Astrocyte of the spinal cord (primary cell): ENCODE measurements at regions not wholly inside any gene's neighbourhood (a gene's known extent, or its start where the extent isn't known, plus 50 kb on each side); places are given as distances from the start of the nearest gene placed in this dataset.

Experiments
- DNase-seq: peaks from one replicate; pipeline ENCODE4 v3.0.0; 2011; ENCODE audit warnings: low read depth, low spot score
- H3K4me3 ChIP-seq: 2 replicates; pipeline ENCODE4 v1.5.1; 2011; ENCODE audit warnings: low read depth, mild to moderate bottlenecking, low read length, moderate library complexity
- in situ Hi-C: cut with HindIII; loops from 2 replicates; pipeline ENCODE4 v1.10.0; 2017; ENCODE audit warnings: low sequenced_read_pairs
- TF ChIP-seq, protein P1 (sequence below): IDR thresholded peaks from 2 replicates; pipeline ENCODE4 v1.5.1; 2012; ENCODE audit warnings: low read depth, mild to moderate bottlenecking, low read length, inconsistent platforms

DNA sequence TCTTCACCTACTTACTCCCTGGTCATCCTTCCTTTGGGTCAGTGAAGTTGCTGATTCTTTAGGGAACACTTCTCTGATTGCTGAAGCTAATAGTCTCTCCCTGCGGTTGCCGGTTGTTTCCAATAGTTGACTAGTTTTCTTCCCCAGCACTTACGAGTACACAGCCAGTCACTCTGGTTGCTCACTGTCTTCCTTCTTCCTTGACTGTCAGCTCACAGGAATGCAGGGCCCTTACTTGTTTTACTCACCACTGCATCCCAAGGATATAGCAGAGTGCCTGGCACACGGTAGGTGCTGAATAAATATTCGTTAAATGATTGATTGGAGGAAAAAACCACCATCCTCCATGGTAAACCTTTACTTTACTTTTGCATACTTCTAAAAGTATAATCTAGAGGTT lies 345.0 kb downstream of the QKI start:
- H3K4me3 ChIP-seq, result no peak overlapping the region
- in situ Hi-C loops, result no loop called here
- TF ChIP-seq, protein P1, sequence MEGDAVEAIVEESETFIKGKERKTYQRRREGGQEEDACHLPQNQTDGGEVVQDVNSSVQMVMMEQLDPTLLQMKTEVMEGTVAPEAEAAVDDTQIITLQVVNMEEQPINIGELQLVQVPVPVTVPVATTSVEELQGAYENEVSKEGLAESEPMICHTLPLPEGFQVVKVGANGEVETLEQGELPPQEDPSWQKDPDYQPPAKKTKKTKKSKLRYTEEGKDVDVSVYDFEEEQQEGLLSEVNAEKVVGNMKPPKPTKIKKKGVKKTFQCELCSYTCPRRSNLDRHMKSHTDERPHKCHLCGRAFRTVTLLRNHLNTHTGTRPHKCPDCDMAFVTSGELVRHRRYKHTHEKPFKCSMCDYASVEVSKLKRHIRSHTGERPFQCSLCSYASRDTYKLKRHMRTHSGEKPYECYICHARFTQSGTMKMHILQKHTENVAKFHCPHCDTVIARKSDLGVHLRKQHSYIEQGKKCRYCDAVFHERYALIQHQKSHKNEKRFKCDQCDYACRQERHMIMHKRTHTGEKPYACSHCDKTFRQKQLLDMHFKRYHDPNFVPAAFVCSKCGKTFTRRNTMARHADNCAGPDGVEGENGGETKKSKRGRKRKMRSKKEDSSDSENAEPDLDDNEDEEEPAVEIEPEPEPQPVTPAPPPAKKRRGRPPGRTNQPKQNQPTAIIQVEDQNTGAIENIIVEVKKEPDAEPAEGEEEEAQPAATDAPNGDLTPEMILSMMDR, result no peak
- DNase-seq, result no peak

DNA sequence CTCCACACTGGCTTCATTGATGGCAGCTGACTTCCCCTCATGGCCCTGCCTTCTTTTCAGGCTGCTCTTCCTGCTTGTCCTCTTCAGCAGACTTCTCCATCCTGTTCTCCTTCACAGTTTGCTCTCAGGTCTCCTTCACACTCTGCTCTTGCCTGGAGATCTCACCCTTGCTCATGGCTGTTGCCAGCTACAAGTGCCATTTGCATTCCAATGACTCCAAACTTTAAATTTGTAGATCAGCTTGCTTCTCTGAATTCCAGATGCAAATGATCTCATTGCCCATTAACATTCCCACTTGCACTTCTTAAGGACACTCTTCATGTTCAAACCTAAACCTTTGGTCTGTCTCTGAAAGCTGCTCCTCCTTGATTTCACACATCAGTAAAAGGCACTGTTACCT lies 343.0 kb downstream of the QKI start:
- no peak for DNase-seq
- no peak overlapping the region for H3K4me3 ChIP-seq
- in situ Hi-C loops, result no loop called here
- TF ChIP-seq, protein P1, result no peak

DNA sequence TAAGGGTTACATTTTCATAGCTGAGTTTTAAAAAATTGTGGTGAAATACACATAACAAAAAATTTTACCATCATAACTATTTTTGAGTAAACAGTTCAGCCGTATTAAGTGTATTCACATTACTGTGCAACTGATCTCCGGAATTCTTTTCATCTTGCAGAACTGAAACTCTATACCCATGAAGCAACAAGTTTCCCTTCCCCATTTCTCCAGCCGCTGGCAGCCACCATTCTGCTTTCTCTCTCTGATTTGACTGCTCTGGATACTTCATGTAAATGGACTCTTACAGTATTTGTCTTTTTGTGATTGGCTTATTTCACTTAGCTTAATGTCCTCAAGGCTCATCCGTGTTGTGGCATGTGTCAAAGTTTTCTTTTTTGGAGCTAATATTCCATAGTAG lies 341.6 kb downstream of the QKI start:
- TF ChIP-seq, protein P1, result no peak
- DNase-seq, result no peak
- H3K4me3 ChIP-seq, result no peak overlapping the region
- in situ Hi-C loops, result no loop called here

DNA sequence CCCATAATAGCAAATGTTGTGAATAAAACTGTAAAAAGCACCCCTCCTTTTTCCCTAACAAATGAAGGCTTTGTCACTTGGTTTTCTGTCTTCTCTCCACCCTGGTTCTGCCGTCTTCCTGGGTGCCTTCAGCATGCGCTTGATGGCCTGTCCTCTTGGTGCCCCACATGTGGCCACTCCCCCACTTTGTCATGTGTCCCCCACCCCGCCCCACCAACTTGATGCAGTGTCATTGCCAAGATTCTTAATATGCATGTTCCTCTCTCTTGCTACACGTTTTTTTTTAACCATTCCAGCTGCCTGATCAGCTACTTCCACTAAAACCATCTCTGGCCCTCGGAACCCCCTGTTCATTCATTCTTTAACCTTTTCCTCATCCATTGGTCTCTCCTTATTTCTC lies 340.3 kb downstream of the QKI start:
- TF ChIP-seq, protein P1, result no peak
- no peak for DNase-seq
- H3K4me3 ChIP-seq, result no peak overlapping the region
- in situ Hi-C loops, result no loop called here

DNA sequence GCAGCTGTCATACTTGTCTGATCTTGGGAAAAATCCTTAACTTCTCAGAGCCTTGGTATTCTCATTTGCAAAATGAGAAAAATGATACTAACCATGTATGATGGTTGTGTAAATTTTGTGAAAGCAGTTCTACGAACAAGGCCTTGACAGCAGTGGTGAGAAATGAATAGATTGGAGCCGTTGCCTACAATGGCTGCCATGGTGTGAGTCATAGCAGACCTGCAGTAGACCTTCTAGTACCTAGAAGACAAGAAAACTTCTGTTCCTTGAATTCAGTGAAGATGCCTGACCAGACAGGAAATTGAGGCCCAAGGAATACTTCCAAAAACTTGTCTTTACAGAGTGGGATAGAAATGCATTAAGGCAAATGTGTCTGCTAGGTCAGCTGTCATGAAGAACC lies 338.9 kb downstream of the QKI start:
- DNase-seq, result no peak
- TF ChIP-seq, protein P1, result no peak
- H3K4me3 ChIP-seq, result no peak overlapping the region
- in situ Hi-C loops, result no loop called here

DNA sequence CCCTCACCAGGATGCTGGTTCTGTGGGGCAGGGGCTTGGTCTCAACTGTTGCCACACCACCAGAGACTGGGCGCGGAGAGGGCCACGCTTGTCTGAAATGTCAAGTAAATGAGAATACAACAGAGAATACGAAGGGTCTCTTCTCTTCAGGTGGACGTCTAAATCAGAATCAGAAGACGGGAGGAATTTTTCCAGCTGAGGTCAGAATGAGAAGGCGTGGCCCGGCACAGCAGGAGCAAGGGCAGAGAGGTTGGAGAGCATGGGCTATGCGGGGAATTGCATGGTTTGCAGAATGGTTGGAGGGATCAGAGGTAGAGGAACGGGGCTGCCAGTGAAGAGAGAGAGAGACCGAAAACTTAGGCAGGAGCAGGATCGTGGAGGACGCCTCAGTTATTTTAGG lies 337.9 kb downstream of the QKI start:
- no peak overlapping the region for H3K4me3 ChIP-seq
- no peak for DNase-seq
- TF ChIP-seq, protein P1, result no peak
- in situ Hi-C loops, result no loop called here

DNA sequence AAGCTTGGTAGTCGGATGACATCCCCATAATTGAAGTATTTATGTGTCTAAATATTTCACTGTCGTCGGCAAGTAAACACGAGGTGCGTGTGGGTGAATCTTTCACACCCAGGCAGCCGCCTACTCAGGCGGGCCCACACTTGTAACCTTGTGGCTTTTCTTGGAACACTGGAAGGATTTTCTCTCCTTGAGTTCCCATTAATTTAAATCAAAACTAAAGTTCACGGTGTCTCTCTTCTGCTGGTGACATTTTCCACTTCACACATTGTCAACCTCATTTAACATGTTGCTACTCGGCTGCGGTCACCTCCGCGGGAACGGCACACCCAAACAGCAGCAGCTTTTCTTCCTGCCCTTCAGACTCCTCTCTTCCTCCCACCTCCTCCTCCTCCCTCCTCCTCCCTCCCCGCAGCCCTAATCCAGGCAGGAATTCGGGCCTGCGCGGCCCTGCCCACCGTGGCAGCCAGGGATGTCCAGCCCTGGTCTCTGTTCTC lies 336.6 kb downstream of the QKI start:
- TF ChIP-seq, protein P1, result no peak
- in situ Hi-C loops, result no loop called here

More for the DNA sequence above, 336.6 kb downstream of the QKI start:
- no peak for DNase-seq
- no peak overlapping the region for H3K4me3 ChIP-seq
